Lung (tissue), 11 donors: ENCODE measurements at regions not wholly inside any gene's neighbourhood (a gene's known extent, or its start where the extent isn't known, plus 50 kb on each side); places are given as distances from the start of the nearest gene placed in this dataset.

Experiments used
- ATAC-seq: fragments of 200-7000 bp; cut with Tn5 transposase; one replicate; pipeline ENCODE4 v1.9.1; 2020; ENCODE audit warnings: moderate number of reproducible peaks; ENCODE audit not compliant: insufficient read depth, low FRiP score
- DNase-seq, 3 donors: peaks; one replicate each; pipeline ENCODE4 v3.0.0-alpha.2; 2013 to 2017
- H3K27ac ChIP-seq, 2 donors: one replicate each; pipeline ENCODE4 v1.5.1; 2013; ENCODE audit warnings: mild to moderate bottlenecking in 2 of 2, moderate library complexity in 2 of 2, control low read depth in 1 of 2, inconsistent platforms in 1 of 2, low read depth in 1 of 2, low read length in 1 of 2
- H3K27me3 ChIP-seq, 3 donors: one replicate each; pipeline ENCODE4 v1.5.1; 2013; ENCODE audit warnings: low read length in 2 of 3; ENCODE audit not compliant: control insufficient read depth in 3 of 3, insufficient read depth in 3 of 3
- H3K36me3 ChIP-seq, 4 donors: one replicate each; pipeline ENCODE4 v1.5.1; 2013; ENCODE audit warnings: low read length in 4 of 4, mild to moderate bottlenecking in 1 of 4, moderate library complexity in 1 of 4; ENCODE audit not compliant: control insufficient read depth in 4 of 4, insufficient read depth in 4 of 4
- H3K4me1 ChIP-seq, 5 donors: one replicate each; pipeline ENCODE4 v1.5.1; 2013; ENCODE audit warnings: low read length in 5 of 5, mild to moderate bottlenecking in 2 of 5, moderate library complexity in 1 of 5; ENCODE audit not compliant: control insufficient read depth in 5 of 5, insufficient read depth in 5 of 5
- H3K4me3 ChIP-seq: one replicate; pipeline ENCODE4 v1.5.1; 2013; ENCODE audit warnings: mild to moderate bottlenecking, control low read depth, moderate library complexity
- H3K9ac ChIP-seq, 2 donors: one replicate each; pipeline ENCODE4 v1.5.1; 2013; ENCODE audit warnings: low read length in 2 of 2, control low read depth in 1 of 2; ENCODE audit not compliant: insufficient read depth in 1 of 2
- H3K9me3 ChIP-seq, 4 donors: one replicate each; pipeline ENCODE4 v1.5.1; 2013; ENCODE audit warnings: low read length in 3 of 4, mild to moderate bottlenecking in 1 of 4, moderate library complexity in 1 of 4; ENCODE audit not compliant: control insufficient read depth in 4 of 4, insufficient read depth in 3 of 4
- CTCF ChIP-seq: IDR thresholded peaks from 2 replicates; pipeline ENCODE4 v1.5.1; 2012; ENCODE audit warnings: mild to moderate bottlenecking; ENCODE audit errors: control extremely low read depth, extremely low read depth
- WGBS, 2 donors: extraction: QIAGEN DNeasy Blood & Tissue Kit; methylation state at CpG; one replicate each; pipeline ENCODE4 v1.1.7; 2013; 5-methylcytosine and 5-hydroxymethylcytosine counted together
- donor health status: control.
- donor health status: control.
- donor health status: Bipolar disorder and iron deficiency.
- donor health status: healthy.
- donor health status: DM: yes; HTN: yes; CAD: no.

- WGBS, 2 donors: 84 to 93% methylated on average over 2 of the region's 2 CpGs
- Histone ChIP-seq H3K4me3 (no peak overlapping the region), H3K9me3 (no peaks in the 10 kb centered on the region), H3K4me1 (peaks cover 0 to 1% (median 0%) of the 10 kb centered on the region in 5 donors), H3K27ac (no peak overlapping the region), H3K36me3 (no peaks in the 10 kb centered on the region), H3K27me3 (no peaks in the 10 kb centered on the region), H3K9ac (no peak overlapping the region)
- TF ChIP-seq CTCF: no peak
- ATAC-seq: no peak
- no peak for DNase-seq
Measured at GRCh38 chr3:189398656-189399055, 226.9 kb downstream of the TPRG1 start.

- Histone ChIP-seq H3K4me1 (peaks cover 0 to 1% (median 0%) of the 10 kb centered on the region in 5 donors), H3K9ac (no peak overlapping the region), H3K4me3 (no peak overlapping the region), H3K36me3 (no peaks in the 10 kb centered on the region), H3K9me3 (no peaks in the 10 kb centered on the region), H3K27ac (no peak overlapping the region), H3K27me3 (no peaks in the 10 kb centered on the region)
- ATAC-seq: no peak
- no peak for TF ChIP-seq CTCF
- 96 to 97% methylated on average over 2 of the region's 2 CpGs for WGBS, 2 donors
- DNase-seq: no peak
Measured at GRCh38 chr3:189401196-189401595, 229.4 kb downstream of the TPRG1 start.

GRCh38 chr3:189403194-189403593, 228.0 kb upstream of the TP63 start:
- Histone ChIP-seq H3K36me3 (no peaks in the 10 kb centered on the region), H3K27me3 (no peaks in the 10 kb centered on the region), H3K4me3 (no peak overlapping the region), H3K9ac (no peak overlapping the region), H3K27ac (no peak overlapping the region), H3K4me1 (peaks cover 0 to 1% (median 0%) of the 10 kb centered on the region in 5 donors), H3K9me3 (no peaks in the 10 kb centered on the region)
- TF ChIP-seq CTCF: no peak
- ATAC-seq (no peak), DNase-seq (no peak)
- WGBS, 2 donors: 79 to 86% methylated on average over 5 of the region's 5 CpGs

GRCh38 chr3:189404024-189404423, 227.2 kb upstream of the TP63 start:
- Histone ChIP-seq H3K9me3 (no peaks in the 10 kb centered on the region), H3K27me3 (no peaks in the 10 kb centered on the region), H3K4me3 (no peak overlapping the region), H3K27ac (no peak overlapping the region), H3K4me1 (peaks cover 0 to 1% (median 0%) of the 10 kb centered on the region in 5 donors), H3K36me3 (no peaks in the 10 kb centered on the region), H3K9ac (no peak overlapping the region)
- DNase-seq: no peak
- TF ChIP-seq CTCF: no peak
- ATAC-seq: no peak
